GM21723 (cell line): ENCODE measurements at regions not wholly inside any gene's neighbourhood (a gene's known extent, or its start where the extent isn't known, plus 50 kb on each side); places are given as distances from the start of the nearest gene placed in this dataset.

Source experiments
- ATAC-seq: cut with Tn5 transposase; IDR thresholded peaks from one replicate; pipeline ENCODE4 v1.9.1; 2021; ENCODE audit warnings: mild to moderate bottlenecking, moderate library complexity; ENCODE audit not compliant: unreplicated experiment

- no peak for ATAC-seq
Measured at GRCh38 chr16:79912592-79913310, 312.2 kb upstream of the MAF start.

- no peak for ATAC-seq
Measured at GRCh38 chr16:79911660-79912059, 311.1 kb upstream of the MAF start.

DNA sequence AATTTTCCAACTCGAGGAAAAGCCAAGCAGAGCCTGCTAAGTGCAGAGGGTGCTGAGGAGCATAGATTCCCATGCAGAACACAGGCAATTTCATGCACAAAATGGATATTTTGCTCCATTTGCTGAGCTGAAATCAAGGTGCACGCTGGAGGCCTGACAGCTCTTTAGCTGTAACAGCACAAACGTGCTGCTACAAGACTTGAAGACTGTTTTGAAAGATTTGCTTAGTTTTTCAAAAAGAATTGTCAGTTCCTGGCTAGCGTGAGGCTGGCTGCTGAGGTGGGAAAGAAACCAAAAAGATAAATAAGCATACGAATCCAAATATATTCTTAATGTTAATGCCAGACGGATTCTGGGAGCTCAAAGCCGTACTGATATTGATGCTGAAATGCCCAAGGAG lies 309.0 kb upstream of the MAF start:
- ATAC-seq, result no peak

GRCh38 chr16:79903471-79903870 lies 302.9 kb upstream of the MAF start:
- no peak for ATAC-seq

DNA sequence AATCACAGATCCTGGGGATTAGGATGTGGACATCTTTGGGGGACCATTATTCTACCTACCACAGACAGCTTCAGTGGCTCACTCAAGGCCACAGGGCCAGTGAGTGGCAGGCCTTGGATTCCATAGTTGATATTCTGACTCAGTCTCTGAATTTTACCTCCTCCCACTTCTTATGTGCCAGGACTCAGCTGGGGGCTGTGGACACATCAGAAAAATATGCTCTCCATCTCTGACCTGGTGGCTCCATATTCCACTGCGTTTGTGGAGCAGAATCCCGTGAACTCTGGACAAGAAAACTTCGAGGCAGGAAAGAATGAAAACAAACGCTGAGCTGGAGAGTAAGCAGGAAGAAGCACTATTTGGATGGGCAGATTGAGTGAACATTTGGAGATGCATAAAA lies 301.8 kb upstream of the MAF start:
- no peak for ATAC-seq

DNA sequence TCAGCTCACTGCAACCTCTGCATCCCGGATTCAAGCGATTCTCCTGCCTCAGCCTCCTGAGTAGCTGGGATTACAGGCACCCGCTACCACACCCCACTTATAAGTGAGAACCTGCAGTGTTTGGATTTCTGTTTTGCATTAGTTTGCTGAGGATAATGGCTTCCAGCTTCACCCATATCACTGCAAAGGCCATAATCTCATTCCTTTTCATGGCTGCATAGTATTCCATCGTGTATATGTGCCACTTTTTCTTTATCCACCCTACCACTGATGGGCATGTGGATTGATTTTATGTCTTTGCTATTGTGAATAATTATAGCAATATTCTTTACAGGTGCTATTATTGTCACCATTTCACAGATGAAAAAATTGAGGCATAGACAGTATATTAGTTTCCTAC lies 301.0 kb upstream of the MAF start:
- no peak for ATAC-seq

DNA sequence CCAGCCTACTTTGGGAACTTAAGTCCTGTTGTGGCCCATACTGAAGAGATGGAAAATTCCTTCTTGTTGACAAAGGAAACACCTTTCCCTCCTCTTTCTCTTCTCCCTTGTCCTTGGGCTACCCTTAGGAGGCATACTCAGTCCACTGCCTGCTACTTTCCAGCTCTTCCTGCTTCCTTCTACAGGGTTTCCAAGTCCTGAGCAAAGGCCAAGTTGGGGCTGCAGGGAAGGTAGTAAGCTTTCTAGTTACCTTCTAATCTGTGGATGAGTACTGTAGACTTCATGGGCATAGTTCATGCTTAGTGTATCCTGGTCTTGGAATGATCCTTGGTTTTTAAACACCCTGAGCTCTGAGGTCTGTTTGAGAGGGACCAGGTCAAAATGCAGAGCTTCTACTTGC lies 299.2 kb upstream of the MAF start:
- no peak for ATAC-seq

DNA sequence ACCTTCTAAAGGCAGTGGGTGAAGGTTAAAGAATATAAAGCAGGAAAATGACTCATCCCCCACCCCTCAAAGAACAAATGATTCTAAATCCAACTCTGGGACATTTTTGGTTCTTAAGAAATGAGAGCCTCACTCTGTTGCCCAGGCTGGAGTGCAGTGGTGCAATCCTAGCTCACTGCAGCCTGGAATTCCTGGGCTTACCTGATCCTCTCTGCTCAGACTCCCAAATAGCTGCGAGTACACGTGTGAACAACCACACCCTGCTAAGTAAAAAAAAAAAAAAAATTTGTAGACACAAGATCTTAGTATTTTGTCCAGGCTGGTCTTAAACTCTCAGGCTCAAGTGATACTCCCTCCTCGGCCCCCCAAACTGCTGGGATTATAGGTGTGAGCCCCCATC lies 298.8 kb upstream of the MAF start:
- no peak for ATAC-seq

DNA sequence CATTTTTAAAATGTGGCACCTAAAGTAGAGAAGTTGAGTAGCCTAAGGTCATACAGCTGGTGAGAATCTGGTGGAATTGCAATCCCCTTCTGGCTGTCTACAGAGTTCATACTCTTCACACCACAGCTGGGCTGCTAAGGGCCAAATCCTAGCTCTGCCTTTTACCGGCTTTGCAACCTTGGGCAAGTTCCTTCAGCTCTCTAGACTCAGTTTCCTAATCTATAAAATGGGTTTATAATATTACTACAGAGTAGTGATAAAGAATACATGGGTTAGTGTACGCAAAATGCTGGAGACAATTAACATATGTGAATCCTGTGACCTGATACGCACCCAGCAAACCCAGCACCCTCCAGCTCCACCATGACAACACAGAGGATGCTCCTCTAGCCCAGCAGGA lies 298.2 kb upstream of the MAF start:
- ATAC-seq, result no peak

DNA sequence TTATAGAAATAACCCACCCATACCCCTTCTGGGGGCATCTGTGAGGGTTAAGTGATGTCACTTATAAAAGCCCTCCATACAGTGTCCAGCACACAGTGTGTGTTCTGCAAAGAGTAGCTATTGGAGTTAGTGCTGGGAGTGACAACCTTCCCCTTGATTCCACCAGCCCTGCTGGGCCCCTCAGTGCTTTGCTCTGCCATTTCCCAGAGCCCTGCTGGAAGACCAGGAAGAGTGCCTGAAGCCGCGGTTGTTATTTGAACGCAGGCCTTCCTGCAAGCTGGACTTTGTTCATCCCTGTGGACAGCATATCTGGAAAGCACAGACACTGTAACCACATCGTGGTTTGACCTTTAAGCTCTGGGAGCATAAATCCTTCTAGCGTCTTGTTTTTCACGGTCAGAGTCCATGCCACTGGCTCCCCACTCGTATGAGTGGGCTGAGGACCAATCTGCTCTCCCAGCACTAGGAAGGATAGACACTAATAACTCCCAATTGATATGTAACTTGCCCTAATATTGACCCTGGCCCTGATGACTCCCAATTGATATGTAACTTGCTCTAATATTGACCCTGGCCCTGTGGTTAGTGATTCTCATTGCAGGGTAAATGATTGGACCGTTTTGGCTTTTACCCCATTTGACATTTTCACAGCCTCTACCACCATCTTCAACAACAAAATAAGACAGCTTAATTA lies 297.1 kb upstream of the MAF start:
- ATAC-seq, result no peak

DNA sequence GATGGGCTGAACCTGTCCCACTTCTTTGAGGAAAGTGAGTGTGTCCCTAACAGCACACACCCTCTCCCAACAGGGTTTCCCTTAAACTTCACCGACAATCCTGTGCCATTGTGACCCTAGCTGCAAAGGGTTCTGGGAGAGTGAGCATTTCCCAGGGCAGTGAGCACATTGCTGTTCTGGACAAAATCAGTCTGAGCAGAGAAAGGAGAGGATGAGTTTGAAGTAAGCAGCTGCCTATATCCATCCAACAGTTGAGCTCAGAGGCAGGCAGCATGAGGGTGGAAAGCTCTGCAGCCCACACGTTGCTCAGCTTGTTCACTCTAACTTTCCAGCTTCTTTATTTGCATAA lies 296.5 kb upstream of the MAF start:
- no peak for ATAC-seq

GRCh38 chr16:79895917-79896203 lies 295.3 kb upstream of the MAF start:
- no peak for ATAC-seq

- no peak for ATAC-seq
Measured at GRCh38 chr16:79895053-79895916, 294.7 kb upstream of the MAF start.

DNA sequence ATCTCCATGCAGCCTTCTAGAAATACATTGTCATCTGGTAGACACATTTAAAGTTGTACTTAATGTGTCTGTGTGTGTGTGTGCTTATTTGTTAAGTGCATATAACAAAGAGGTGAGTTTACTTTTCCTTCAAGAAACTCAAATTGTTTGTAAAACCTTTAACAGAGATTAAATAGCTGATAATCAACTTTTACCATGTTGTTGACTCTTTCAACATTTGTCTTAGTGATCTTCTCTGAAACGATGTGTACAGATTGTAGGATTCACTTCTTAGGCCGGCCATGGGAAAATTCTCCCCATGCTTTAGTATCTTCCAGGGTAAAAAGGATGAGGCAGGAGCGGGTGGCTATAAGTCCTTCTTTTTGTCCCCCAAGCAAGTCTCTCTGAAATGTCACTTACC lies 292.9 kb upstream of the MAF start:
- no peak for ATAC-seq

DNA sequence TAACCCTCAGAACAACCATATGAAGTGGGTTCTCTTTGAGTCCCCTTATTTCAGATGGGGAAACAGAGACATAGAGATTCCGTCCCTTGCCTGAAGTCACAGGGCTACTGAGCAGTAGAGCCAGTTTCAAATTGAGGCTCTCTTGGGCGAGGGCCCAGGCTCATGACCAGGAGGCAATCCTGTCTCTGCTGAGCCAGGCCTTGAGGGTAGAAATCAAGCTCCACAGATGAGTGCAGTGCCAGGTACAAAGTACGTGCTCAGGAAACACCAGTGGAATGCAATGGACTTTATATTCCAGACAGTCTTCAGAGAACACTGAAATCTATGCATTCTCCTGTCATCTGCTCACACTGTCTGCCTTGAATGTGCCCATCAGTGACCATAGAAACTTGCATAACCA lies 291.7 kb upstream of the MAF start:
- ATAC-seq, result no peak

GRCh38 chr16:79891458-79891857 lies 290.9 kb upstream of the MAF start:
- no peak for ATAC-seq

DNA sequence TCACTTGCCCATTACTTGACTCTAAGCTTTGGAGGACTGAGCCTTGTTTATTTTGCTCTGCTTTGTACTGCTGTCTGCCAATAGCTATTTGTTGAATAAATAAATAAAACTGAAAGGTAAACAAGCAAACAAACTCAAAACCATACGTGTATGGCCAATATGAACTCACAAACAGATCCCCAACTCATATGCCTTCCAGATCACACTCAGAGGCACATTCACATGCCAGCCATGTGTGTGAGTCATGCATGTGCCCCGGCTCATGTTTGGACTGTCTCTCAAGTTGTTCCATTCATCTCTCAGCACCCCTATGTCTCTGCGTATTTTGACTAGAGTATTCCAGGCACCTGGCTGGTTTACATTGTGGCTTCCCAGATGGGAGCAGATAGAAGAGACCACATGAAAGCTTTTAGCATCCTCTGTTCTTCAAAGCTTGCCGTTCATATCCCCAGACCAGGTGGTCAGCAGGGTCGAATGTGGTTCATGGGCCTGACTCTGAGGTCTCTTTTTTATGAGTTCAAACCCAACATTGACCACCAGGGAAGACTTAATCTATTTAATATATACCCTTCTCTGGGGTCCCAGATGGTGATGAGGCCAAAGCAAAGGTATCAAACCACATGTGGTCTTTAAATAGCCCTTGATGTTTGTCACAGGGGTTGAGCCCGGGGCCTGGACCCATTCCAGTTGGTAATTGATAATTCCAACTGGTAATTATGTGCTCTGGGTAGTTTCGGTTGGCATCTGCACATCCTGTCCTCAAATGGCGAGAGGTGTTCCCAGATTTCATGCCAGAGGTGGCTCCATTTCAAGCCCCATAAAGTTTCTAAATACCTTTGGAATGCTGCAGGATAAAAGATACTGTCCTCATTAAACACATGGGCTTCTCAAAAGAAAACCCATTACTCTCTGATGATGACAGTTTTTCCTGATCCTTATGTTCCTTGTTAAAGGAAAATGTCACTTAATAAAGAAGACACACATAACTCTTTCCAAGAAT lies 287.3 kb upstream of the MAF start:
- no peak for ATAC-seq

GRCh38 chr16:79885320-79885719 lies 284.8 kb upstream of the MAF start:
- ATAC-seq, result no peak

- no peak for ATAC-seq
Measured at GRCh38 chr16:79883494-79883893, 283.0 kb upstream of the MAF start.

DNA sequence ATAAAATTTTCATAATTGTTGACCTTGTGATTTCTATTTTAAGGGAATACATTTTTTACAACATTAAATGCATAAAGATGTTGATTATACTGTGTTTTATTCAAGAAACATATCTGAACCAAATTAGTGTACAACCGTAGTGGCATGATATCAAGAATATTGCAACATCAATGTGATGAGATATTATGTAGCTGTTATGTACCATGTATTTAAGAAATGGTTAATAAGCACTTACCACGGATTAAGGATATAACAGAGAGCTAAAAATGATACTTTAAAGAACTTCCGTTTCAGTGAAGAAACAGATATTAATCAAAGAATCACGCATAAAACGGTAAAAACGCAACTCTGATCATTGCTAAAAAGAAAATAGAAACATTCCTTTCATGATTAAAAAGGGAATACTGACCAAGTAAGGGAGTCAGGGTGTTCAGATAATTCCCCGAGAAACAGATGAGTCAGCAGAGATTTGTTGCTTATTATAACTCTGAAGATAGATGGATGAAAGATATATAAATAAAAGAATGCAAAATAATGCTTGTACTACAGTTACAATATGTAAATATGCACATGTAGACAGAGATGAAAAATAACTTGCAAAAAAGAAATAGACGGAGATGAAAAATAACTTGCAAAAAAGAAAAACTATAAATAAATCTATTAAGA lies 281.9 kb upstream of the MAF start:
- ATAC-seq, result no peak
